SK-N-MC (cell line): ENCODE measurements at regions not wholly inside any gene's neighbourhood (a gene's known extent, or its start where the extent isn't known, plus 50 kb on each side); places are given as distances from the start of the nearest gene placed in this dataset.

Experiments
- EZH2 ChIP-seq: fragments of 200-600 bp; sonication (generic); IDR thresholded peaks from one replicate; pipeline ENCODE4 v1.6.1; 2017; ENCODE audit warnings: antibody characterized with exemption
- FOXP2 ChIP-seq: optimal IDR thresholded peaks from 2 replicates; pipeline ENCODE3; 2011; ENCODE audit warnings: mild to moderate bottlenecking, moderate library complexity; ENCODE audit not compliant: insufficient read depth; ENCODE audit errors: extremely low read length, control extremely low read depth
- POLR2AphosphoS5 ChIP-seq: IDR thresholded peaks from 2 replicates; pipeline ENCODE4 v1.6.1; 2012; ENCODE audit warnings: mild to moderate bottlenecking, low read depth, low read length, borderline replicate concordance

DNA sequence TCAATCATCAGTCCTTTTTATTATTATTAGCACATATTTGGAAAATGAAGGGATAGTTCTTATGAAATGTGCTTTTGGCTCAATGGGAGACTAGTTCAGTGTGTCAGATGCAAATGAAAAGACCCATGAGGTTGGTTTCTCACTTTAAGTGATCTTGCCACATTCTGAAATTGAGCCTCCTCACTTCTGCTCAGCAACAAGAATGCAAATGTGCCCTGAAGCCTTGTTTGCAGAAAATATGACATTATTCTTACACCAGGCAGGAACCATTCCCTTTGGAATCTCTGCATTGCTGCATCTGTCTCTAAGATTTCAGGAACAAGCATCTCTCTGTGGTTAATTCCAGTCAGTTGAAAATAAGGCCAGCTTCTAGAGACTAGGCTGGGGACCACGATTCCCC lies 186.1 kb upstream of the PLPP4 start:
- no peak for TF ChIP-seq POLR2AphosphoS5
- TF ChIP-seq EZH2 = no peak
- TF ChIP-seq FOXP2 = no peak
